Heart right ventricle (tissue), 16 donors: ENCODE measurements at regions not wholly inside any gene's neighbourhood (a gene's known extent, or its start where the extent isn't known, plus 50 kb on each side); places are given as distances from the start of the nearest gene placed in this dataset.

Experiments
- ATAC-seq, 8 donors: fragments of 200-7000 bp; cut with Tn5 transposase; one replicate each; pipeline ENCODE4 v1.9.1; 2020; ENCODE audit warnings: mild to moderate bottlenecking in 8 of 8, moderate library complexity in 8 of 8, moderate number of reproducible peaks in 1 of 8
- DNase-seq, 2 donors: peaks; one replicate each; pipeline ENCODE4 v3.0.0-alpha.2; 2020
- H3K27ac ChIP-seq, 10 donors: fragments of 200-600 bp; sonication (generic) in 2 of 10; one replicate each; pipeline versions ENCODE4 v1.5.0 to v1.8.0; 2020 to 2022; ENCODE audit warnings: mild to moderate bottlenecking in 3 of 10
- H3K27me3 ChIP-seq, 7 donors: fragments of 200-600 bp; one replicate each; pipeline ENCODE4 v1.8.0; 2021 to 2022; ENCODE audit warnings: mild to moderate bottlenecking in 2 of 7
- H3K36me3 ChIP-seq, 9 donors: fragments of 200-600 bp; sonication (generic) in 1 of 9; one replicate each; pipeline versions ENCODE4 v1.5.0 to v1.8.0; 2020 to 2022; ENCODE audit warnings: mild to moderate bottlenecking in 2 of 9
- H3K4me1 ChIP-seq, 9 donors: fragments of 200-600 bp; sonication (generic) in 1 of 9; one replicate each; pipeline versions ENCODE4 v1.5.0 to v1.8.0; 2020 to 2022; ENCODE audit warnings: mild to moderate bottlenecking in 4 of 9
- H3K4me3 ChIP-seq, 10 donors: fragments of 200-600 bp; sonication (generic) in 2 of 10; one replicate each; pipeline versions ENCODE4 v1.5.0 to v1.8.0; 2020 to 2022; ENCODE audit warnings: mild to moderate bottlenecking in 7 of 10, moderate library complexity in 2 of 10
- H3K9me3 ChIP-seq, 11 donors: fragments of 200-600 bp in 10 of 11; sonication (generic) in 2 of 11; one replicate each; pipeline versions ENCODE4 v1.5.0 to v1.8.0; 2013 to 2022; ENCODE audit warnings: mild to moderate bottlenecking in 2 of 11, control low read depth in 1 of 11, moderate library complexity in 1 of 11
- CTCF ChIP-seq, 9 donors: fragments of 200-600 bp; sonication (generic) in 2 of 9; IDR thresholded peaks; one replicate each; pipeline versions ENCODE4 v1.5.0 to v1.8.0; 2021 to 2022; ENCODE audit warnings: antibody characterized with exemption in 9 of 9, mild to moderate bottlenecking in 5 of 9, moderate library complexity in 1 of 9
- WGBS, 2 donors: extraction: QIAGEN DNeasy Blood & Tissue Kit; methylation state at CpG; one replicate each; pipeline ENCODE4 v1.1.7; 2013; ENCODE audit warnings: inconsistent platforms in 1 of 2; 5-methylcytosine and 5-hydroxymethylcytosine counted together
- intact Hi-C, 10 donors: fragments of 100-400 bp; cut with DNase I; formaldehyde crosslinking; loops; one replicate each; pipeline versions ENCODE4 v1.11.1 to v1.14.2; 2022
- donor health status: Arrhythmogenic right ventricular cardiomyopathy.
- donor health status: ischemic (EF 13 %, LVEDD 7.1; RV severe dilation, severe dysfunction).
- donor health status: healthy with polysubstance abuse.
- donor health status: DM: no; HTN: yes; CAD: no.
- donor health status: DM: no; HTN: no; CAD: no.
- donor health status: ischemic (EF 25% LVEDD 6.9; RV normal size, moderate dysfunction).
- donor health status: ischemic (EF 25% LVEDD 5.7; RV mildly dilated, moderate dysfunction).
- donor health status: healthy.
- donor health status: DM: yes; HTN: yes; CAD: no.
- donor health status: Ischemic cardiomyopathy.
- donor health status: ischemic (EF 35%, LVEDD 5.7; RV mildly dilated, moderate dysfunction).
- donor health status: nonischemic (EF 11% LVEDD 7.7; RV severe dilation, severe dysfunction).
- donor health status: DM: yes; HTN: yes; CAD: no.
- donor health status: PGD.
- donor health status: ischemic (EF 29% LVEDD 5.4; RV normal size, mild dysfunction).
- donor health status: nonischemic (EF 23%, LVEDD 6.1; RV moderate dilation, normal function).

- WGBS, 2 donors: 79 to 83% methylated on average over 11 of the region's 11 CpGs
Measured at GRCh38 chr22:49436056-49436455, 391.6 kb downstream of the BRD1 start.

DNA sequence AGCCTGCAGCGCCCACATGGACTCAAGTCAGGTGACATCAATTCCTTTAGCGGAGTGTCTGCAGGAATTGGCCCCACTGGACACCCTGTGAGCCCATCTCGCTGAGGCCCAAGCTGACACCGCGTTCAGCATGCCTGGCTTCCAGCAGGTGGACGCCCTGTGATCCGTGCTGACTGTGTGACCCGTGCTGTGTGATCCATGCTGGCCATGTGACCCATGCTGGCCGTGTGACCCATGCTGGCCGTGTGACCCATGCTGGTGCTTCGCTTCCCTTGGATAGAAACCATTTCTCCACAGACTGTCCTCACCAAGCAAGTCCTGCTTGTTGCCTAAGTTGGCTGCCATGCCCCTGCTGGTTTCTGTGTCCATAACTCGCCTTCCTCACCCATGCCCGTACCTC is 392.1 kb downstream of the BRD1 start:
- TF ChIP-seq CTCF (IDR thresholded peaks at IDR 0.05): no peak
- ATAC-seq (no peak), DNase-seq (no peak)
- peaks cover 0 to 20% (median 5%) of the 10 kb centered on the region in 7 donors for H3K27me3 ChIP-seq
- peaks cover 0 to 18% (median 0%) of the 10 kb centered on the region in 11 donors for H3K9me3 ChIP-seq
- 81 to 82% methylated on average over 13 of the region's 13 CpGs for WGBS, 2 donors
- no peak overlapping the region for H3K4me3 ChIP-seq
- no peak overlapping the region for H3K27ac ChIP-seq
- intact Hi-C loops: no loop called here
- H3K36me3 ChIP-seq: no peaks in the 10 kb centered on the region
- no peaks in the 10 kb centered on the region for H3K4me1 ChIP-seq

More at GRCh38 chr22:49436056-49436455, 391.6 kb downstream of the BRD1 start:
- H3K4me3 ChIP-seq: no peak overlapping the region
- no peak for TF ChIP-seq CTCF (IDR thresholded peaks at IDR 0.05)
- no peak for DNase-seq
- no peaks in the 10 kb centered on the region for H3K36me3 ChIP-seq
- ATAC-seq: no peak
- no peak overlapping the region for H3K27ac ChIP-seq
- intact Hi-C loops: no loop called here
- no peaks in the 10 kb centered on the region for H3K4me1 ChIP-seq
- H3K27me3 ChIP-seq: peaks cover 0 to 20% (median 5%) of the 10 kb centered on the region in 7 donors
- peaks cover 0 to 18% (median 0%) of the 10 kb centered on the region in 11 donors for H3K9me3 ChIP-seq

DNA sequence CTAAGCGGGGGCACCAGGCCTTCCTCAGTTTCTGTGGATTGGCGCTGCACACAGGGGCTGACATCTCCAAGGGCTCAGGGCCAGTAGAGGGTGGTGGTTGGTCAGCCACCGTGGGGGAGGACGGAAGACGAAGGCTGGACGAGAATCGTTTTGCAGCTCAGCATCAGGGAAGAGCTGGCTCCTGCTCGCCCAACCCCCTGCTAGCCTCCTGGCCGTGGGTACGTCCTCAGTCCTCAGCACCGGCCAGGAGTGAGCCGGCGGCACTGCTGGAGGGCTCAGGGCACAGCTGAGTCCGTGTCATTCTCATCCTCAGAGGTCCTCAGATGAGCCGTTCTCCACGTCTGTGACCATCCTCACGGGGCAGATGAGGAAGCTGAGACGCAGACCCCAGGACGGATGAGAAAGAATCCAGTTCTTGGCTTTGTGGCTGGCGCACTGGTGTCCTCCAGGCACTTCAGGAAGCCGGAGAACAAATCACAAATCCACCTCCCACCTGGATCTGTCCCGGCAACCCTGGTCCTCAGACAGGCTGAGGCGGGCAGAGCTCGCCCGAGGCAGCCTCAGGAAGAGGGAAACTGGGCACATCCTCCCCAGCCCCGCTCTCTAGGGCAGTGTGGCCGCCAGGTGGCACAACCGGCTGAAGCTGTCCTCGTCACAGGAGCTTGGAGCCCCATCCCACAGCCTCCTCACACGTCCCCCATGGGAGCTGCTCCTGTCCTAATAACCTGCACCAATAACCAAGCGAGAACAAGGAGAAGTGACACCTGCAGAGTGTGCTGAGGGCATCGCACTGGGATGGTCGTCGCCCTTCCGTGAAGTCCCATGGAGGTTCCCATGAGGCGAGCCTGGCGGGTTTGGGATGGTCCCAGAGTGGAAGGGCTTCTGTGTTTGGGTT is 393.7 kb downstream of the BRD1 start:
- no peaks in the 10 kb centered on the region for H3K36me3 ChIP-seq
- no peak overlapping the region for H3K27ac ChIP-seq
- peaks cover 0 to 25% (median 10%) of the 10 kb centered on the region in 7 donors for H3K27me3 ChIP-seq
- H3K9me3 ChIP-seq: peaks cover 0 to 18% (median 0%) of the 10 kb centered on the region in 11 donors
- no peaks in the 10 kb centered on the region for H3K4me1 ChIP-seq
- DNase-seq (no peak), ATAC-seq (no peak)
- no peak overlapping the region for H3K4me3 ChIP-seq
- TF ChIP-seq CTCF (IDR thresholded peaks at IDR 0.05): no peak
- intact Hi-C loops: no loop called here
- 78 to 84% methylated on average over 37 of the region's 37 CpGs for WGBS, 2 donors

DNA sequence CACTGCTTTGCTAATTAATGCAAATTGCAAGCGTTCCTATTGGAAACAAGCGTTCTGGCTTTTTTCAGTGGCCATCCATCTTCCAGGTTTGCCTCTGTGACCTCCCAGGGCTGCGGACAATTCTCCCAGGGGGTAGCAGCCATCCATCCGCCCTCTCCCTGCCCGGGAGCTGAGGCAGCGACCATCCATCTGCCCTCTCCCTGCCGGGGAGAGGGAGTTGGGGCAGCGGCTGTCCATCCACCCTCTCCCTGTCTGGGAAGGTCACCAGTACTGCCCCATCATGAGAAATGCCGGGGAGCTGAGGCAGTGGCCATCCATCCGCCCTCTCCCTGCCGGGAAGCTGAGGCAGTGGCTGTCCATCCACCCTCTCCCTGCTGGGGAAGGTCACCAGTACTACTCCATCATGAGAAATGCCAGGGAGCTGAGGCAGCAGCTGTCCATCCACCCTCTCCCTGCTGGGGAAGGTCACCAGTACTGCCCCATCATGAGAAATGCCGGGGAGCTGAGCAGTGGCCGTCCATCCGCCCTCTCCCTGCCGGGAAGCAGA is 394.7 kb downstream of the BRD1 start:
- 67 to 69% methylated on average over 12 to 13 of the region's 15 CpGs for WGBS, 2 donors
- no peaks in the 10 kb centered on the region for H3K4me1 ChIP-seq
- peaks cover 0 to 18% (median 0%) of the 10 kb centered on the region in 11 donors for H3K9me3 ChIP-seq
- no peak for TF ChIP-seq CTCF (IDR thresholded peaks at IDR 0.05)
- no peak overlapping the region for H3K4me3 ChIP-seq
- no peak for ATAC-seq
- no peaks in the 10 kb centered on the region for H3K36me3 ChIP-seq
- H3K27ac ChIP-seq: no peak overlapping the region
- H3K27me3 ChIP-seq: peaks cover 0 to 35% (median 17%) of the 10 kb centered on the region in 7 donors
- intact Hi-C loops: no loop called here
- DNase-seq: no peak
